IPS-18a (cell line): ENCODE measurements at regions not wholly inside any gene's neighbourhood (a gene's known extent, or its start where the extent isn't known, plus 50 kb on each side); places are given as distances from the start of the nearest gene placed in this dataset.
"Not testable (repeated sequence)": the region's sequence is repeated elsewhere in the genome, so short reads cannot be mapped to it uniquely, and the experiment has no call there.

Experiments used
- H3K27ac ChIP-seq: one replicate; pipeline ENCODE4 v1.5.1; 2013; ENCODE audit warnings: low read length
- H3K27me3 ChIP-seq: one replicate; pipeline ENCODE4 v1.6.1; 2013; ENCODE audit warnings: mild to moderate bottlenecking, low read length; ENCODE audit not compliant: control insufficient read depth, insufficient read depth
- H3K36me3 ChIP-seq: one replicate; pipeline ENCODE4 v1.6.1; 2013; ENCODE audit warnings: low read depth, low read length; ENCODE audit not compliant: control insufficient read depth
- H3K4me1 ChIP-seq: one replicate; pipeline ENCODE4 v1.6.1; 2013; ENCODE audit warnings: low read depth, low read length; ENCODE audit not compliant: control insufficient read depth
- H3K4me3 ChIP-seq: one replicate; pipeline ENCODE4 v1.5.1; 2013; ENCODE audit warnings: low read length
- H3K9ac ChIP-seq: one replicate; pipeline ENCODE4 v1.6.1; 2013; ENCODE audit warnings: mild to moderate bottlenecking, low read length, moderate library complexity
- H3K9me3 ChIP-seq: one replicate; pipeline ENCODE4 v1.6.1; 2013; ENCODE audit warnings: low read depth, low read length; ENCODE audit not compliant: control insufficient read depth

- Histone ChIP-seq H3K4me3 (no peak overlapping the region), H3K9me3 (peaks cover 1% of the 10 kb centered on the region), H3K36me3 (no peaks in the 10 kb centered on the region), H3K4me1 (no peaks in the 10 kb centered on the region), H3K27ac (no peak overlapping the region), H3K27me3 (no peaks in the 10 kb centered on the region), H3K9ac (no peak overlapping the region)
Measured at GRCh38 chr5:108484035-108484434, 102.1 kb upstream of the FBXL17 start.

- Histone ChIP-seq H3K4me1 (no peaks in the 10 kb centered on the region), H3K27ac (no peak overlapping the region), H3K4me3 (no peak overlapping the region), H3K9ac (no peak overlapping the region), H3K9me3 (no peaks in the 10 kb centered on the region), H3K27me3 (no peaks in the 10 kb centered on the region), H3K36me3 (no peaks in the 10 kb centered on the region)
Measured at GRCh38 chr5:108481355-108481931, 99.5 kb upstream of the FBXL17 start.

DNA sequence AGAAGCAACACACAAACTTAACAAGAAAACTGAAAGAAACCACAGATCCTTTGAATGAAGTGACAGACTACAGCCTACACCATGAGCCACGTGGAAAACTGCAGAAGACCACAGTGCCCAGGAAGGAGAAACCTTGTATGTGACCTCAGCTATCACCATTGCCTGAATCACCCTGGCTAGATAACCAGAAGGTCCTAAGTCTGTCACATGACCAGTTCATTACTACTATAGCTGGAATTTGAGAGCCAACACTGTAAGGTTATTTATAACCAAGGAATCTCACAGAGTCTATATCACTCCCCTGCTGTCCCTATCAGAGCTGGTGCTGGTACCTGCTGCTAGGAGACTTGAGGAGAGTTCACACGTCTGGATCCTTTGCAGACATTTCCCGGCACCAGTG is 90.3 kb upstream of the FBXL17 start:
- Histone ChIP-seq H3K4me3 (no peak overlapping the region), H3K27ac (no peak overlapping the region), H3K9me3 (no peaks in the 10 kb centered on the region), H3K4me1 (no peaks in the 10 kb centered on the region), H3K9ac (no peak overlapping the region), H3K27me3 (no peaks in the 10 kb centered on the region), H3K36me3 (no peaks in the 10 kb centered on the region)

GRCh38 chr5:108467563-108467962 is 85.7 kb upstream of the FBXL17 start:
- Histone ChIP-seq H3K4me1 (no peaks in the 10 kb centered on the region), H3K27me3 (no peaks in the 10 kb centered on the region), H3K36me3 (no peaks in the 10 kb centered on the region), H3K9ac (no peak overlapping the region), H3K4me3 (no peak overlapping the region), H3K9me3 (no peaks in the 10 kb centered on the region), H3K27ac (no peak overlapping the region)

DNA sequence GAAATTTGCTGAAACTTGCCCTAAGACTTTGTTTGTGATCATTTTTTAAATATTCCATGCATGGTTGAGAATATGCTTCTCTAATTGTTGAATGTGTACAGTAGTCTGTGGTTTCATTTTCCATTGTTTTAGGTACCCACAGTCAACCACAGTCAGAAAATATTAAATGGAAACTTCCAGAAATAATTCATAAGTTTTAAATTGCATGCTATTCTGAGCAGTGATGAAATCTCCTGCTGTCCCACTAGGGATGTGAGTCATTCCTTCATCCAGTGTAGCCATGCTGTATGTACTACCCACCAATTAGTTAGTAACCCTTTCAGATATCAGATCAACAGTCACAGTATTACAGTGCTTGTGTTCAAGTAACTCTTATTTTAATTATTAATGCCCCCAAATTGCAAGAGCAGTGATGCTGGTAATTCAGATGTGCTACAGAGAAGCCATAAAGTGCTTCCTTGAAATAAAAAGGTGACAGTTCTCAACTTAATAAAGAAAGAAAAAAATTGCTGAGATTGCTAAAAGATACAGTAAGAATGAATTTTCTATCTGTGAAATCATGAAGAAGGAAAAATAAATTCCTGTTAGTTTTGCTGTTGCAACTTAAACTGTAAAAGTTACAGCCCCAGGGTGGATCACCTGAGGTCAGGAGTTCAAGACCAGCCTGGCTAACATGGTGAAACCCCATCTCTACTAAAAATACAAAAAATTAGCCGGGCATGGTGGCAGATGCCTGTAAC is 79.9 kb upstream of the FBXL17 start:
- H3K4me3 ChIP-seq = no peak overlapping the region
- no peaks in the 10 kb centered on the region for H3K4me1 ChIP-seq
- no peaks in the 10 kb centered on the region for H3K9me3 ChIP-seq
- H3K27ac ChIP-seq = no peak overlapping the region
- H3K27me3 ChIP-seq = no peaks in the 10 kb centered on the region
- H3K9ac ChIP-seq = no peak overlapping the region
- H3K36me3 ChIP-seq = no peaks in the 10 kb centered on the region

GRCh38 chr5:108459769-108460168 is 77.9 kb upstream of the FBXL17 start:
- H3K4me1 ChIP-seq = no peaks in the 10 kb centered on the region
- H3K27ac ChIP-seq = no peak overlapping the region
- no peak overlapping the region for H3K9ac ChIP-seq
- H3K36me3 ChIP-seq = no peaks in the 10 kb centered on the region
- no peak overlapping the region for H3K4me3 ChIP-seq
- H3K27me3 ChIP-seq = no peaks in the 10 kb centered on the region
- no peaks in the 10 kb centered on the region for H3K9me3 ChIP-seq

- Histone ChIP-seq H3K27ac (no peak overlapping the region), H3K36me3 (no peaks in the 10 kb centered on the region), H3K4me1 (no peaks in the 10 kb centered on the region), H3K9me3 (no peaks in the 10 kb centered on the region), H3K27me3 (no peaks in the 10 kb centered on the region), H3K9ac (no peak overlapping the region), H3K4me3 (no peak overlapping the region)
Measured at GRCh38 chr5:108451269-108451668, 69.4 kb upstream of the FBXL17 start.

DNA sequence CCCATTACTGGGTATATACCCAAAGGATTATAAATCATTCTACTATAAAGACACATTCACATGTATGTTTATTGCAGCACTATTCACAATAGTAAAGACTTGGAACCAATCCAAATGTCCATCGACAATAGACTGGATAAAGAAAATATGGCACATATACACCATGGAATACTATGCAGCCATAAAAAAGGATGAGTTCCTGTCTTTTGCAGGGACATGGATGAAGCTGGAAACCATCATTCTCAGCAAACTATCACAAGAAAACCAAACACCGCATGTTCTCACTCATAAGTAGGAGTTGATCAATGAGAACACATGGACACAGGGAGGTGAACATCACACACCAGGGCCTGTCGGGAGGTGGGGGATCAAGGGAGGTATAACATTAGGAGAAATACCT is 62.2 kb upstream of the FBXL17 start:
- not testable (repeated sequence) for H3K27ac ChIP-seq, H3K4me3 ChIP-seq, H3K27me3 ChIP-seq, H3K9me3 ChIP-seq, H3K9ac ChIP-seq, H3K4me1 ChIP-seq, H3K36me3 ChIP-seq

DNA sequence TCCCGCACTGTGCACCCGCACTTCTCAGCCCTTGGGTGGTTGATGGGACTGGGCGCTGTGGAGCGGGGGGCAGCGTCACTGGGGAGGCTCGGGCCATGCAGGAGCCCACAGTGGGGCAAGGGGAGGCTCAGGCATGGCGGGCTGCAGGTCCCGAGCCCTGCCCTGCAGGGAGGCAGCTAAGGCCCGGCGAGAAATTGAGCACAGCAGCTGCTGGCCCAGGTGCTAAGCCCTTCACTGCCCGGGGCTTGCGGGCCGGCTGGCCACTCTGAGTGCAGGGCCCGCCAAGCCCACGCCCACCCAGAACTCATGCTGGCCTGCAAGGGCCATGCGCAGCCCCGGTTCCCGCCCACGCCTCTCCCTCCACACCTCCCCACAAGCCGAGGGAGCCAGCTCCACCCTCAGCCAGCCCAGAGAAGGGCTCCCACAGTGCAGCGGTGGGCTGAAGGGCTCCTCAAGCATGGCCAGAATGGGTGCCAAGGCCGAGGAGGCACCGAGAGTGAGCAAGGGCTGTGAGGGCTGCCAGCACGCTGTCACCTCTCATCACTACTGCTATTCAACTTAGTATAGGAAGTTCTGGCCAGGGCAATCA is 60.3 kb upstream of the FBXL17 start:
- H3K27ac ChIP-seq, H3K9me3 ChIP-seq, H3K9ac ChIP-seq, H3K4me1 ChIP-seq, H3K36me3 ChIP-seq, H3K4me3 ChIP-seq, H3K27me3 ChIP-seq: not testable (repeated sequence)

DNA sequence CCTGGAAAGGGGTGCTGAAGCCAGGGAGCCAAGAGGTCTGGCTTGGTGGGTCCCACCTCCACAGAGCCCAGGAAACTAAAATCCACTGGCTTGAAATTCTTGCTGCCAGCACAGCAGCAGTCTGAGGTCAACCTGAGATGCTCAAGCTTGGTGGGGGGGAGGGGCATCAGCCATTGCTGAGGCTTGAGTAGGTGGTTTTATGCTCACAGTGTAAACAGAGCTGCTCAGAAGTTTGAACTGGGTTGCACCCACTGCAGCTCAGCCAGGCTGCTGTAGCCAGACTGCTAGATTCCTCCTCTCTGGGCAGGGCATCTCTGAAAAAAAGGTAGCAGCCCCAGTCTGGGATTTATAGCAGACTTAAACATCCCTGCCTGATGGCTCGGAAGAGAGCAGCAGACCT is 55.5 kb upstream of the FBXL17 start:
- no peak overlapping the region for H3K9ac ChIP-seq

DNA sequence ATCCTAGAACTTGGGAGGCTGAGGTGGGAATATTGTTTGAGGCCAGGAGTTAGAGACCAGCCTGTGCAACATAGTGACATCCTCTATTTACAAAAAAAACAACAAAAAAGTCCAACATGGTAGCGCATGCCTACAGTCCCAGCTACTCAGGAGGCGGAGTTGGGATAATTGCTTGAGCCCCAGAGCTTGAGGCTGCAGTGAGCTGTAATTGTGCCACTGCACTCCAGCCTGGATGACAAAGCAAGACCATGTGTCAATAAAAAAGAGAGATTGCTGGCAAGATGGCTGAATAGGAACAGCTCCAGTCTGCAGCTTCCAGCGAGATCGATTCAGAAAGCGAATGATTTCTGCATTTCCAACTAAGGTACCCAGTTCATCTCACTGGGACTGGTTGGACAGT is 54.8 kb upstream of the FBXL17 start:
- Histone ChIP-seq H3K36me3 (no peaks in the 10 kb centered on the region), H3K9ac (no peak overlapping the region), H3K27ac (no peak overlapping the region), H3K27me3 (no peaks in the 10 kb centered on the region), H3K9me3 (no peaks in the 10 kb centered on the region), H3K4me3 (no peak overlapping the region), H3K4me1 (no peaks in the 10 kb centered on the region)

More for the DNA sequence above, 55.5 kb upstream of the FBXL17 start:
- H3K4me1 ChIP-seq = no peaks in the 10 kb centered on the region
- H3K27ac ChIP-seq = no peak overlapping the region
- H3K4me3 ChIP-seq = no peak overlapping the region
- no peaks in the 10 kb centered on the region for H3K9me3 ChIP-seq
- H3K36me3 ChIP-seq = no peaks in the 10 kb centered on the region
- H3K27me3 ChIP-seq = no peaks in the 10 kb centered on the region

DNA sequence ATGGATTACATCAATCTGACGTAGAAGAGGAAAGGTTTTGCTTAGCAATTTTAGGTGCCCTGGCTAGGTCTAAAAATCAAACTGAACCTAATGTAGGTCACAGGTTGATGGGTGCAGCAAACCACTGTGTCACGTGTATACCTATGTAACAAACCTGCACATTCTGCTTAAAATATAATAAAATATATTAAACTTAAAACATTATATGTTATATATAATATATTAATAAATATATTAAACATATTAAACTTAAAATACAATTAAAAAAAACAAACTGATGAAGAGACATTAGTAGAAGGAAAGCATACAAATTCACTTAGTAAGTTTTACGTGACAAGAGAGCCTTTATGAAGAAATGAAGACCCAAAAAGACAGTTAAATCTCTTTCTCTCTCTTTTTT is 51.7 kb upstream of the FBXL17 start:
- H3K36me3 ChIP-seq = no peaks in the 10 kb centered on the region
- H3K27me3 ChIP-seq = no peaks in the 10 kb centered on the region
- H3K4me1 ChIP-seq = no peaks in the 10 kb centered on the region
- H3K4me3 ChIP-seq = no peak overlapping the region
- no peak overlapping the region for H3K27ac ChIP-seq
- H3K9ac ChIP-seq = no peak overlapping the region
- no peaks in the 10 kb centered on the region for H3K9me3 ChIP-seq
